Retinal pigment epithelial cell (primary cell): ENCODE measurements at regions not wholly inside any gene's neighbourhood (a gene's known extent, or its start where the extent isn't known, plus 50 kb on each side); places are given as distances from the start of the nearest gene placed in this dataset.

Experiments used
- DNase-seq: peaks from one replicate; pipeline ENCODE4 v3.0.0-alpha.2; 2010; ENCODE audit warnings: low read depth
- H3K4me3 ChIP-seq: 2 replicates; pipeline ENCODE4 v1.5.1; 2011; ENCODE audit warnings: mild to moderate bottlenecking, low read length, control low read depth, moderate library complexity
- CTCF ChIP-seq: conservative IDR thresholded peaks from 2 replicates; pipeline ENCODE4 v1.5.1; 2011; ENCODE audit warnings: low read depth, low read length, control low read depth, inconsistent platforms

- no peak for TF ChIP-seq CTCF
- DNase-seq: no peak
- H3K4me3 ChIP-seq: no peak overlapping the region
Observed at GRCh38 chr14:84397631-84398030, 1132.3 kb upstream of the FLRT2 start.

DNA sequence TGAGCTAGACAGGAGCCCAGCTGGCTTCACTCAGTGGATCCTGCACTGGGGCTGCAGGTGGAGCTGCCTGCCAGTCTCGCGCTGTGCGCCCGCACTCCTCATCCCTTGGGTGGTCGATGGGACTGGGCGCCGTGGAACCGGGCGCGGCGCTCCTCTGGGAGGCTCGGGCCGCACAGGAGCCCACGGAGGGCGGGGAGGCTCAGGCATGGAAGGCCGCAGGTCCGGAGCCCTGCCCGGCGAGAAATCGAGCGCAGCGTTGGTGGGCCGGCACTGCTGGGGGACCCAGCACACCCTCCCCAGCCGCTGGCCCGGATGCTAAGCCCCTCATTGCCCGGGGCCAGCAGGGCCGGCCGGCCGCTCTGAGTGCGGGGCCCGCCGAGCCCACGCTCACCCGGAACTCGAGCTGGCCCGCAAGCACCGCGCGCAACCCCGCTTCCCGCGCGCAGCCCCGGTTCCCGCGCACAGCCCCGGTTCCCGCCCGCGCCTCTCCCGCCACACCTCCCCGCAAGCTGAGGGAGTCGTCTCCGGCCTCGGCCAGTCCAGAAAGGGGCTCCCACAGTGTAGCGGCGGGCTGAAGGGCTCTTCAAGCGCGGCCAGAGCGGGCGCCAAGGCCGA, 1130.5 kb upstream of the FLRT2 start:
- TF ChIP-seq CTCF: no peak
- H3K4me3 ChIP-seq: no peak overlapping the region
- no peak for DNase-seq

DNA sequence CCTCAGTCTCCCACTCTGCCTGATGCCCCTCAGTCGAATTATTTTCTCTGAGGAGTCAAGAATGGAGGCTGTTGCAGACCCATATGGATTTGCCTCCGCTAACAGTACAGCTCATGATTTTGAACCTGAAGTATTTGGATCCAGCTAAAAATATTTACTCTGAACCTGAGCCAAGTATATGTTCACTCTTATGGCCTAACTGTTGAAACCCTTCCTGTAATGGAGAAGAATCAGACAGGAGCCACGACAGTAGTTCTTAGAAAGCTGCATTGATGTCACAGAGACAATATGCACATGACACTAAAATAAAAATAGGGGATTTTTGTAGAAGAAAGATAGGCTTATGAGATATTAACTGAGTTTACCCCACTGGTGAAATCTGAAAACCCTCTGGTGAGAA, 1128.3 kb upstream of the FLRT2 start:
- DNase-seq: no peak
- H3K4me3 ChIP-seq: no peak overlapping the region
- TF ChIP-seq CTCF: no peak

DNA sequence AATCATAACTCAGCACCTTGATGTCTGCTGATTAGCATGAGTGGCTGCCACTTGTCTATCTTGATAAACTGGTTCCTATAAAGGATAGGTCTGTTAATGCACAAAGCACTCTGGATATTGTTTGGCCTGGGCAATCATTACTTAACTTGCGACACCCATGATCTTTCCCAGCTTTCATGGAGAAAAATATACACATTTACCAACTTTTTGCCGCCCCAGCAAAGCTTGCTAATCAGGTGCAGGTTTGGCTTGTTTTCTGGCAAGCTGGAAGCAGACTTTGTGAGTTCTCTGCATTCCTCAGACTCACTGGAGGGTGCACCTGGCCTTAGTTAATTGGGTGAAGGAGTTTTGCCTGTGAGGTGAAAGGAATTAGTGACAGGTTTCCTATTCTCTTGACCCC, 1126.4 kb upstream of the FLRT2 start:
- H3K4me3 ChIP-seq: no peak overlapping the region
- DNase-seq: peak; percentile 57
- no peak for TF ChIP-seq CTCF

DNA sequence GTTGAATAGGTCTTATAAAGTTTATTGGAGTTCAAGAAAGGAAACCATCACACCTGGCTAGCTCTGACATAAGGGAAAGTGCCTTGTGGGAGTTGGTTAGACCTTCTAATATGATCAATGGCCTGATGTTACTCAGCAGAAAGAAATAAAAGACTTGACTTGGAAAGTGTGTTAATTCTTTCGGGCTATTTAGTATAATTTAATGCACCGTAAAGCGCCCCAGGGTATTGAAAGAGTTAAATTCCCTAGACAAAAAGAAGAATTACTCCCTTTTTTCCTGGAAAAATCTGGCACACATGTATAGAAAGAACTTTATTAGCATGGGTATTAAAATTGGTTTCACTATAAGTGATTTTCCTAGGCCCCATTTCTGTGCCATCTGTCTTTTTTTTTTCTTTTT, 1125.7 kb upstream of the FLRT2 start:
- TF ChIP-seq CTCF: no peak
- no peak overlapping the region for H3K4me3 ChIP-seq
- no peak for DNase-seq

DNA sequence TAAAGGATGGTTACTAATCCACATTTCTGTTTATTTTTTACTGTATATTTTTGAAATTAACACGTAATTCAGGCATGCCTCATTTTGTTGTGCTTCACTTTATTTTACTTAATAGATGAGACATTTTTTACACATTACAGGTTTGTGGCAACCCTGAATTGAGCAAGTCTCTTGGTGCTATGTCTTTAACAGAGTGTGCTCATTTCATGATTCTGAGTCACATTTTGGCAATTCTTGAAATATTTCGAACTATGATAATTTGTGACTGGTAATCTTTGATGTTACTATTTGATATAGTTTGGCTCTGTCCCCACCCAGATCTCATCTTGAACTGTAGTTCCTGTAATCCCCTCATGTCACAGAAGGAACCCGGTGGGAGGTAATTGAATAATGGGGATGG, 1120.5 kb upstream of the FLRT2 start:
- H3K4me3 ChIP-seq: no peak overlapping the region
- no peak for TF ChIP-seq CTCF
- no peak for DNase-seq

GRCh38 chr14:84410344-84410743, 1119.6 kb upstream of the FLRT2 start:
- DNase-seq: no peak
- no peak overlapping the region for H3K4me3 ChIP-seq
- TF ChIP-seq CTCF: no peak
